NT2/D1 (cell line): ENCODE measurements at regions not wholly inside any gene's neighbourhood (a gene's known extent, or its start where the extent isn't known, plus 50 kb on each side); places are given as distances from the start of the nearest gene placed in this dataset.

Experiments
- YY1 ChIP-seq: IDR thresholded peaks from 2 replicates; pipeline ENCODE4 v1.6.1; 2011; ENCODE audit not compliant: insufficient read length, insufficient read depth
- ZNF274 ChIP-seq: IDR thresholded peaks from 2 replicates; pipeline ENCODE4 v1.6.1; 2011; ENCODE audit warnings: mild to moderate bottlenecking, low read depth, low read length

DNA sequence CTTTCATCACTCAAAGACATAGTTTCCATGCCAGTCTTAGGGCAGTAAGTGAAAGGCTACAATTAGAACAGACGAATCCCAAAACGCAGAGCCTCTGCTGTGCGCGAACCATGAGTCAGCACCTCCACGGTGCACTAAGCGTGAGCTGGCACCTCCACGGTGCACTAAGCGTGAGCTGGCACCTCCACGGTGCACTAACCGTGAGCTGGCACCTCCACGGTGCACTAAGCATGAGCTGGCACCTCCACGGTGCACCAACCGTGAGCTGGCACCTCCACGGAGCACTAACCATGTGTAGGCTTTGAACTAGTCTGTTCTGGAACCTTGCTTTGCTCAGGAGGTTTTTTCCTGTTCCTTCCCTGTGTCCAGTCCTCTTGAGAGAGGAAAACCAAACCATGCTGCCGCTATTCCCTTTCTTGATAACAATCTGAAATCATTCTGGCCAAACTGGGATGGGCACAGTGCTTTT is 120.6 kb downstream of the IRS2 start:
- TF ChIP-seq YY1 = no peak
- no peak for TF ChIP-seq ZNF274
